ENCODE measurements at regions not wholly inside any gene's neighbourhood (a gene's known extent, or its start where the extent isn't known, plus 50 kb on each side); places are given as distances from the start of the nearest gene placed in this dataset.

GRCh38 chr15:46111730-46112129 is 476.9 kb downstream of the SQOR start:
- TF ChIP-seq CTCF (IDR thresholded peaks at IDR 0.05) = no peak
- TF ChIP-seq POLR2A (IDR thresholded peaks at IDR 0.05) = no peak
- TF ChIP-seq EP300 (IDR thresholded peaks at IDR 0.05) = no peak
